ENCODE measurements at regions not wholly inside any gene's neighbourhood (a gene's known extent, or its start where the extent isn't known, plus 50 kb on each side); places are given as distances from the start of the nearest gene placed in this dataset.

DNA sequence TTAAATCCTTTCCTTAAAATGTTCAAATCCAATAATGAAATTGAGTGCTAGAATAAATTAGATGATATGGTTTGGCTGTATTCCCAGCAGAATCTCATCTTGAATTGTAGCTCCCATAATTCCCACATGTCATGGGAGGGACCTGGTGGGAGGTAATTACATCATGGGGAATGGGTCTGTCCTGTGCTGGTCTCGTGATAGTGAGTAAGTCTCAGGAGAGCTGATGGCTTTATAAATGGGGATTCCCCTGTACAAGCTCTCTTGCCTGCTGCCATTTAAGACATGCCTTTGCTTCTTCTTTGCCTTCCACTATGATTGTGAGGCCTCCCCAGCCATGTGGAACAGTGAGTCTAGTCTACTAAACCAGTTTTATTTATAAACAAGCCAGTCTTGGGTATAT lies 508.5 kb downstream of the ETNK1 start (continued):
- no peak for TF ChIP-seq ZNF292 (tag by site-specific recombination; IDR thresholded peaks at IDR 0.05; ENCODE audit: borderline replicate concordance, low read depth)
- TF ChIP-seq ZNF302 (tag by site-specific recombination; IDR thresholded peaks at IDR 0.05; ENCODE audit: low read depth) = no peak
- TF ChIP-seq ZNF416 (tag by site-specific recombination; IDR thresholded peaks at IDR 0.05) = no peak
- TF ChIP-seq ZNF521 (tag by site-specific recombination; IDR thresholded peaks at IDR 0.05) = no peak
- TF ChIP-seq ZBTB7A (tag by site-specific recombination; IDR thresholded peaks at IDR 0.05; ENCODE audit: low read depth) = no peak
- no peak for TF ChIP-seq KLF16 (tag by site-specific recombination; IDR thresholded peaks at IDR 0.05)
- TF ChIP-seq, protein P1, sequence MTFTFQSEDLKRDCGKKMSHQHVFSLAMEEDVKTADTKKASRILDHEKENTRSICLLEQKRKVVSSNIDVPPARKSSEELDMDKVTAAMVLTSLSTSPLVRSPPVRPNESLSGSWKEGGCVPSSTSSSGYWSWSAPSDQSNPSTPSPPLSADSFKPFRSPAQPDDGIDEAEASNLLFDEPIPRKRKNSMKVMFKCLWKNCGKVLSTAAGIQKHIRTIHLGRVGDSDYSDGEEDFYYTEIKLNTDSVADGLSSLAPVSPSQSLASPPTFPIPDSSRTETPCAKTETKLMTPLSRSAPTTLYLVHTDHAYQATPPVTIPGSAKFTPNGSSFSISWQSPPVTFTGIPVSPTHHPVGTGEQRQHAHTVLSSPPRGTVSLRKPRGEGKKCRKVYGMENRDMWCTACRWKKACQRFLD (tag by site-specific recombination; IDR thresholded peaks at IDR 0.05) = no peak
- TF ChIP-seq ZNF114 (tag by site-specific recombination; IDR thresholded peaks at IDR 0.05) = no peak
- no peak for TF ChIP-seq ZNF16 (tag by site-specific recombination; IDR thresholded peaks at IDR 0.05; ENCODE audit: low read depth)

DNA sequence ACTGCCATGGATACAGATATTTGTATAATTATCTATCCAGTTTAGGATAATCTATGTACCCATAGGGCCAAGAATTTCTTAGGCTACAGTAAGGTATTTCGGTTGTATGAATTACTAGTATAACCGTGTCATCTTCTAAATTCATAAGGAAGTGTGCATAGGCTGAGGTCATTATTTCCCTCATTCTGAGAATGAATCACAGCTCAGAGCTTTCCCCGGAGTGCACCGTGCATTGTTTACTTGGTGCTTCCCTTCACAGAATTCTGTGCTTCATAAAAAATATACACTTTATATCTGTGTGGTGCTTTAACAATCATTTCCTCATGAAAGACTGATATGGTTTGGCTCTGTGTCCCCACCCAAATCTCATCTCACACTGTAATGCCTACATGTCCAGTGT lies 514.1 kb downstream of the ETNK1 start:
- H3K27ac ChIP-seq (ENCODE audit: extremely low read depth, low read depth, low read length) = no peak overlapping the region
- H3K4me3 ChIP-seq (ENCODE audit: low read depth, low read length) = no peak overlapping the region
- TF ChIP-seq ZNF549 (tag by site-specific recombination; IDR thresholded peaks at IDR 0.05) (no peak), ZNF626 (tag by site-specific recombination; IDR thresholded peaks at IDR 0.05) (no peak), ZNF239 (tag by site-specific recombination; IDR thresholded peaks at IDR 0.05) (no peak), ZNF777 (tag by site-specific recombination; IDR thresholded peaks at IDR 0.05; ENCODE audit: borderline replicate concordance) (no peak)
- TF ChIP-seq, protein P2, sequence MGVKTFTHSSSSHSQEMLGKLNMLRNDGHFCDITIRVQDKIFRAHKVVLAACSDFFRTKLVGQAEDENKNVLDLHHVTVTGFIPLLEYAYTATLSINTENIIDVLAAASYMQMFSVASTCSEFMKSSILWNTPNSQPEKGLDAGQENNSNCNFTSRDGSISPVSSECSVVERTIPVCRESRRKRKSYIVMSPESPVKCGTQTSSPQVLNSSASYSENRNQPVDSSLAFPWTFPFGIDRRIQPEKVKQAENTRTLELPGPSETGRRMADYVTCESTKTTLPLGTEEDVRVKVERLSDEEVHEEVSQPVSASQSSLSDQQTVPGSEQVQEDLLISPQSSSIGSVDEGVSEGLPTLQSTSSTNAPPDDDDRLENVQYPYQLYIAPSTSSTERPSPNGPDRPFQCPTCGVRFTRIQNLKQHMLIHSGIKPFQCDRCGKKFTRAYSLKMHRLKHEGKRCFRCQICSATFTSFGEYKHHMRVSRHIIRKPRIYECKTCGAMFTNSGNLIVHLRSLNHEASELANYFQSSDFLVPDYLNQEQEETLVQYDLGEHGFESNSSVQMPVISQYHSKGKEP (tag by site-specific recombination; IDR thresholded peaks at IDR 0.05) = no peak
- TF ChIP-seq, protein P3, sequence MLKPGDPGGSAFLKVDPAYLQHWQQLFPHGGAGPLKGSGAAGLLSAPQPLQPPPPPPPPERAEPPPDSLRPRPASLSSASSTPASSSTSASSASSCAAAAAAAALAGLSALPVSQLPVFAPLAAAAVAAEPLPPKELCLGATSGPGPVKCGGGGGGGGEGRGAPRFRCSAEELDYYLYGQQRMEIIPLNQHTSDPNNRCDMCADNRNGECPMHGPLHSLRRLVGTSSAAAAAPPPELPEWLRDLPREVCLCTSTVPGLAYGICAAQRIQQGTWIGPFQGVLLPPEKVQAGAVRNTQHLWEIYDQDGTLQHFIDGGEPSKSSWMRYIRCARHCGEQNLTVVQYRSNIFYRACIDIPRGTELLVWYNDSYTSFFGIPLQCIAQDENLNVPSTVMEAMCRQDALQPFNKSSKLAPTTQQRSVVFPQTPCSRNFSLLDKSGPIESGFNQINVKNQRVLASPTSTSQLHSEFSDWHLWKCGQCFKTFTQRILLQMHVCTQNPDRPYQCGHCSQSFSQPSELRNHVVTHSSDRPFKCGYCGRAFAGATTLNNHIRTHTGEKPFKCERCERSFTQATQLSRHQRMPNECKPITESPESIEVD (tag by site-specific recombination; IDR thresholded peaks at IDR 0.05) = no peak
- ChIA-PET CTCF (no interaction called here), POLR2A (no interaction called here)
- no peaks in the 10 kb centered on the region for H3K4me1 ChIP-seq (ENCODE audit: control insufficient read depth, insufficient read depth, low read length)
- no peaks in the 10 kb centered on the region for H3K9me3 ChIP-seq (ENCODE audit: control insufficient read depth, insufficient read depth, low read depth, low read length)
- no peaks in the 10 kb centered on the region for H3K36me3 ChIP-seq (ENCODE audit: control insufficient read depth in 2 of 2, insufficient read depth in 1 of 2, low read length in 2 of 2)

DNA sequence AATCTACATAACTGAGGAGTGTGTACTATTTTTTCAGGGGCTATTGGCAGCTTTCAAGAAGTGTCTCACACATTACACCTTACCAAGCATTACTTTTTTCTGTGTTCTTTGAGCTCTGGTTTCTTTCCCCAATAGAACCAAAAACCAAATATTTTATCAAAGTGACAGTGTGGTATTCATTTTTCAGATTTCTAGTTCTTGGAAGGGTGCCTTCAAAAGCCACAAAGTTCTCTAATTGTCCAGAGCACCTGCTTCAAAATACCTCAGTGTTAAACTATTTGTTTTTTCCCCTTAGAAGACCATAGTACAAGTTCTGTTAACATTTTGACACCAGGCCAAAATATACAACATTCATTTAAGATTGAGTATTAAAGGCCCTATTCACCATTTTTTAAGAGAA lies 515.7 kb downstream of the ETNK1 start:
- Histone ChIP-seq H3K4me3 (ENCODE audit: low read depth, low read length) (no peak overlapping the region), H3K4me1 (ENCODE audit: control insufficient read depth, insufficient read depth, low read length) (no peaks in the 10 kb centered on the region), H3K9me3 (ENCODE audit: control insufficient read depth, insufficient read depth, low read depth, low read length) (no peaks in the 10 kb centered on the region), H3K27ac (ENCODE audit: extremely low read depth, low read depth, low read length) (no peak overlapping the region), H3K36me3 (ENCODE audit: control insufficient read depth in 2 of 2, insufficient read depth in 1 of 2, low read length in 2 of 2) (no peaks in the 10 kb centered on the region)
- POLR2A ChIA-PET = no interaction called here
- CTCF ChIA-PET = no interaction called here
- TF ChIP-seq, protein P4, sequence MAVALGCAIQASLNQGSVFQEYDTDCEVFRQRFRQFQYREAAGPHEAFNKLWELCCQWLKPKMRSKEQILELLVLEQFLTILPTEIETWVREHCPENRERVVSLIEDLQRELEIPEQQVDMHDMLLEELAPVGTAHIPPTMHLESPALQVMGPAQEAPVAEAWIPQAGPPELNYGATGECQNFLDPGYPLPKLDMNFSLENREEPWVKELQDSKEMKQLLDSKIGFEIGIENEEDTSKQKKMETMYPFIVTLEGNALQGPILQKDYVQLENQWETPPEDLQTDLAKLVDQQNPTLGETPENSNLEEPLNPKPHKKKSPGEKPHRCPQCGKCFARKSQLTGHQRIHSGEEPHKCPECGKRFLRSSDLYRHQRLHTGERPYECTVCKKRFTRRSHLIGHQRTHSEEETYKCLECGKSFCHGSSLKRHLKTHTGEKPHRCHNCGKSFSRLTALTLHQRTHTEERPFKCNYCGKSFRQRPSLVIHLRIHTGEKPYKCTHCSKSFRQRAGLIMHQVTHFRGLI (tag by site-specific recombination; IDR thresholded peaks at IDR 0.05) = no peak
- no peak for TF ChIP-seq ZNF112 (tag by site-specific recombination; IDR thresholded peaks at IDR 0.05)
- TF ChIP-seq, protein P5, sequence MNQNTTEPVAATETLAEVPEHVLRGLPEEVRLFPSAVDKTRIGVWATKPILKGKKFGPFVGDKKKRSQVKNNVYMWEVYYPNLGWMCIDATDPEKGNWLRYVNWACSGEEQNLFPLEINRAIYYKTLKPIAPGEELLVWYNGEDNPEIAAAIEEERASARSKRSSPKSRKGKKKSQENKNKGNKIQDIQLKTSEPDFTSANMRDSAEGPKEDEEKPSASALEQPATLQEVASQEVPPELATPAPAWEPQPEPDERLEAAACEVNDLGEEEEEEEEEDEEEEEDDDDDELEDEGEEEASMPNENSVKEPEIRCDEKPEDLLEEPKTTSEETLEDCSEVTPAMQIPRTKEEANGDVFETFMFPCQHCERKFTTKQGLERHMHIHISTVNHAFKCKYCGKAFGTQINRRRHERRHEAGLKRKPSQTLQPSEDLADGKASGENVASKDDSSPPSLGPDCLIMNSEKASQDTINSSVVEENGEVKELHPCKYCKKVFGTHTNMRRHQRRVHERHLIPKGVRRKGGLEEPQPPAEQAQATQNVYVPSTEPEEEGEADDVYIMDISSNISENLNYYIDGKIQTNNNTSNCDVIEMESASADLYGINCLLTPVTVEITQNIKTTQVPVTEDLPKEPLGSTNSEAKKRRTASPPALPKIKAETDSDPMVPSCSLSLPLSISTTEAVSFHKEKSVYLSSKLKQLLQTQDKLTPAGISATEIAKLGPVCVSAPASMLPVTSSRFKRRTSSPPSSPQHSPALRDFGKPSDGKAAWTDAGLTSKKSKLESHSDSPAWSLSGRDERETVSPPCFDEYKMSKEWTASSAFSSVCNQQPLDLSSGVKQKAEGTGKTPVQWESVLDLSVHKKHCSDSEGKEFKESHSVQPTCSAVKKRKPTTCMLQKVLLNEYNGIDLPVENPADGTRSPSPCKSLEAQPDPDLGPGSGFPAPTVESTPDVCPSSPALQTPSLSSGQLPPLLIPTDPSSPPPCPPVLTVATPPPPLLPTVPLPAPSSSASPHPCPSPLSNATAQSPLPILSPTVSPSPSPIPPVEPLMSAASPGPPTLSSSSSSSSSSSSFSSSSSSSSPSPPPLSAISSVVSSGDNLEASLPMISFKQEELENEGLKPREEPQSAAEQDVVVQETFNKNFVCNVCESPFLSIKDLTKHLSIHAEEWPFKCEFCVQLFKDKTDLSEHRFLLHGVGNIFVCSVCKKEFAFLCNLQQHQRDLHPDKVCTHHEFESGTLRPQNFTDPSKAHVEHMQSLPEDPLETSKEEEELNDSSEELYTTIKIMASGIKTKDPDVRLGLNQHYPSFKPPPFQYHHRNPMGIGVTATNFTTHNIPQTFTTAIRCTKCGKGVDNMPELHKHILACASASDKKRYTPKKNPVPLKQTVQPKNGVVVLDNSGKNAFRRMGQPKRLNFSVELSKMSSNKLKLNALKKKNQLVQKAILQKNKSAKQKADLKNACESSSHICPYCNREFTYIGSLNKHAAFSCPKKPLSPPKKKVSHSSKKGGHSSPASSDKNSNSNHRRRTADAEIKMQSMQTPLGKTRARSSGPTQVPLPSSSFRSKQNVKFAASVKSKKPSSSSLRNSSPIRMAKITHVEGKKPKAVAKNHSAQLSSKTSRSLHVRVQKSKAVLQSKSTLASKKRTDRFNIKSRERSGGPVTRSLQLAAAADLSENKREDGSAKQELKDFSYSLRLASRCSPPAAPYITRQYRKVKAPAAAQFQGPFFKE (tag by site-specific recombination; IDR thresholded peaks at IDR 0.05; ENCODE audit: borderline replicate concordance) = no peak
- no peak for TF ChIP-seq ZNF48 (tag by site-specific recombination; IDR thresholded peaks at IDR 0.05)
- TF ChIP-seq, protein P6, sequence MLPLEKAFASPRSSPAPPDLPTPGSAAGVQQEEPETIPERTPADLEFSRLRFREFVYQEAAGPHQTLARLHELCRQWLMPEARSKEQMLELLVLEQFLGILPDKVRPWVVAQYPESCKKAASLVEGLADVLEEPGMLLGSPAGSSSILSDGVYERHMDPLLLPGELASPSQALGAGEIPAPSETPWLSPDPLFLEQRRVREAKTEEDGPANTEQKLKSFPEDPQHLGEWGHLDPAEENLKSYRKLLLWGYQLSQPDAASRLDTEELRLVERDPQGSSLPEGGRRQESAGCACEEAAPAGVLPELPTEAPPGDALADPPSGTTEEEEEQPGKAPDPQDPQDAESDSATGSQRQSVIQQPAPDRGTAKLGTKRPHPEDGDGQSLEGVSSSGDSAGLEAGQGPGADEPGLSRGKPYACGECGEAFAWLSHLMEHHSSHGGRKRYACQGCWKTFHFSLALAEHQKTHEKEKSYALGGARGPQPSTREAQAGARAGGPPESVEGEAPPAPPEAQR (tag by site-specific recombination; IDR thresholded peaks at IDR 0.05) = no peak
- TF ChIP-seq ZNF324 (tag by site-specific recombination; IDR thresholded peaks at IDR 0.05) = no peak
